Uterus (tissue), 3 donors: ENCODE measurements at regions not wholly inside any gene's neighbourhood (a gene's known extent, or its start where the extent isn't known, plus 50 kb on each side); places are given as distances from the start of the nearest gene placed in this dataset.

Source experiments
- DNase-seq, 2 donors: peaks; one replicate each; pipeline ENCODE4 v3.0.0-alpha.2; 2019 to 2020
- H3K27ac ChIP-seq, 2 donors: fragments of 200-600 bp; sonication (generic); 1 replicate in 1 of 2; 2 replicates in 1 of 2; pipeline ENCODE4 v1.5.1; 2016 to 2018
- H3K27me3 ChIP-seq, 2 donors: fragments of 200-600 bp; sonication (generic); one replicate each; pipeline ENCODE4 v1.5.1; 2018 to 2019; ENCODE audit warnings: control low read depth in 1 of 2
- H3K36me3 ChIP-seq, 2 donors: fragments of 200-600 bp; sonication (generic); one replicate each; pipeline ENCODE4 v1.5.1; 2019; ENCODE audit warnings: control low read depth in 1 of 2
- H3K4me1 ChIP-seq, 2 donors: fragments of 200-600 bp; sonication (generic); one replicate each; pipeline ENCODE4 v1.5.1; 2018 to 2019; ENCODE audit warnings: control low read depth in 1 of 2
- H3K4me3 ChIP-seq, 2 donors: fragments of 200-600 bp; sonication (generic); 1 replicate in 1 of 2; 2 replicates in 1 of 2; pipeline ENCODE4 v1.5.1; 2018 to 2019; ENCODE audit warnings: mild to moderate bottlenecking in 1 of 2
- H3K9me3 ChIP-seq, 2 donors: fragments of 200-600 bp; sonication (generic); one replicate each; pipeline ENCODE4 v1.5.1; 2019; ENCODE audit warnings: control low read depth in 1 of 2
- CTCF ChIP-seq, 4 experiments: fragments of 200-600 bp in 2 of 4; fragments of 450-650 bp in 2 of 4; sonication (generic) in 2 of 4; IDR thresholded peaks; one replicate each; pipeline ENCODE4 v1.5.1; 2016 to 2019; ENCODE audit warnings: antibody characterized with exemption in 4 of 4, mild to moderate bottlenecking in 2 of 4, moderate library complexity in 1 of 4
- POLR2A ChIP-seq, 2 donors: fragments of 450-650 bp; IDR thresholded peaks; one replicate each; pipeline ENCODE4 v1.6.1; 2016; ENCODE audit warnings: antibody characterized with exemption in 2 of 2, mild to moderate bottlenecking in 1 of 2, moderate library complexity in 1 of 2
- intact Hi-C: fragments of 100-400 bp; cut with DNase I; formaldehyde crosslinking; loops from one replicate; pipeline ENCODE4 v1.15.1; 2023; ENCODE audit warnings: low total_unique reads
- donor health status: DM: yes; HTN: yes; CAD: no.

GRCh38 chr7:19437446-19437845 lies 271.4 kb downstream of the POLR1F start:
- intact Hi-C loops = no loop called here
- no peaks in the 10 kb centered on the region for H3K4me1 ChIP-seq
- no peak for DNase-seq
- TF ChIP-seq POLR2A (IDR thresholded peaks at IDR 0.05) (no peak), CTCF (IDR thresholded peaks at IDR 0.05) (no peak)
- no peaks in the 10 kb centered on the region for H3K27me3 ChIP-seq
- H3K27ac ChIP-seq = no peak overlapping the region
- H3K36me3 ChIP-seq = no peaks in the 10 kb centered on the region
- no peak overlapping the region for H3K4me3 ChIP-seq
- no peaks in the 10 kb centered on the region for H3K9me3 ChIP-seq

- H3K27ac ChIP-seq = no peak overlapping the region
- no peaks in the 10 kb centered on the region for H3K27me3 ChIP-seq
- intact Hi-C loops = no loop called here
- H3K36me3 ChIP-seq = no peaks in the 10 kb centered on the region
- no peaks in the 10 kb centered on the region for H3K9me3 ChIP-seq
- H3K4me3 ChIP-seq = no peak overlapping the region
- H3K4me1 ChIP-seq = no peaks in the 10 kb centered on the region
- no peak for DNase-seq
- TF ChIP-seq POLR2A (IDR thresholded peaks at IDR 0.05) (no peak), CTCF (IDR thresholded peaks at IDR 0.05) (no peak)
Measured at GRCh38 chr7:19427944-19428343, 280.9 kb downstream of the POLR1F start.

GRCh38 chr7:19421861-19422260 lies 276.6 kb upstream of the FERD3L start:
- TF ChIP-seq POLR2A (IDR thresholded peaks at IDR 0.05) (no peak), CTCF (IDR thresholded peaks at IDR 0.05) (no peak)
- Histone ChIP-seq H3K9me3 (no peaks in the 10 kb centered on the region), H3K4me1 (no peaks in the 10 kb centered on the region), H3K4me3 (no peak overlapping the region), H3K27ac (no peak overlapping the region), H3K27me3 (no peaks in the 10 kb centered on the region), H3K36me3 (no peaks in the 10 kb centered on the region)
- DNase-seq = no peak
- intact Hi-C loops = no loop called here

GRCh38 chr7:19417231-19417630 lies 272.0 kb upstream of the FERD3L start:
- Histone ChIP-seq H3K9me3 (no peaks in the 10 kb centered on the region), H3K27me3 (no peaks in the 10 kb centered on the region), H3K4me1 (no peaks in the 10 kb centered on the region), H3K36me3 (no peaks in the 10 kb centered on the region), H3K27ac (no peak overlapping the region), H3K4me3 (no peak overlapping the region)
- no peak for DNase-seq
- TF ChIP-seq CTCF (IDR thresholded peaks at IDR 0.05) = no peak
- TF ChIP-seq POLR2A (IDR thresholded peaks at IDR 0.05) = no peak
- intact Hi-C loops = no loop called here

- H3K27ac ChIP-seq = no peak overlapping the region
- intact Hi-C loops = no loop called here
- no peaks in the 10 kb centered on the region for H3K36me3 ChIP-seq
- H3K27me3 ChIP-seq = no peaks in the 10 kb centered on the region
- H3K4me3 ChIP-seq = no peak overlapping the region
- no peaks in the 10 kb centered on the region for H3K4me1 ChIP-seq
- DNase-seq = no peak
- no peak for TF ChIP-seq CTCF (IDR thresholded peaks at IDR 0.05)
- no peak for TF ChIP-seq POLR2A (IDR thresholded peaks at IDR 0.05)
- H3K9me3 ChIP-seq = no peaks in the 10 kb centered on the region
Measured at GRCh38 chr7:19415123-19415522, 269.9 kb upstream of the FERD3L start.
